Epithelial cell of esophagus (primary cell): ENCODE measurements at regions not wholly inside any gene's neighbourhood (a gene's known extent, or its start where the extent isn't known, plus 50 kb on each side); places are given as distances from the start of the nearest gene placed in this dataset.

Experiments
- DNase-seq: peaks from one replicate; pipeline ENCODE4 v3.0.0; 2010; ENCODE audit warnings: low read depth
- H3K4me3 ChIP-seq: 2 replicates; pipeline ENCODE4 v1.5.1; 2011; ENCODE audit warnings: mild to moderate bottlenecking, low read length, control low read depth
- TF ChIP-seq, protein P1 (sequence below): IDR thresholded peaks from 2 replicates; pipeline ENCODE4 v1.5.1; 2011; ENCODE audit warnings: low read depth, mild to moderate bottlenecking, low read length, control low read depth, inconsistent platforms; ENCODE audit not compliant: insufficient read depth; ENCODE audit errors: missing control alignments

DNA sequence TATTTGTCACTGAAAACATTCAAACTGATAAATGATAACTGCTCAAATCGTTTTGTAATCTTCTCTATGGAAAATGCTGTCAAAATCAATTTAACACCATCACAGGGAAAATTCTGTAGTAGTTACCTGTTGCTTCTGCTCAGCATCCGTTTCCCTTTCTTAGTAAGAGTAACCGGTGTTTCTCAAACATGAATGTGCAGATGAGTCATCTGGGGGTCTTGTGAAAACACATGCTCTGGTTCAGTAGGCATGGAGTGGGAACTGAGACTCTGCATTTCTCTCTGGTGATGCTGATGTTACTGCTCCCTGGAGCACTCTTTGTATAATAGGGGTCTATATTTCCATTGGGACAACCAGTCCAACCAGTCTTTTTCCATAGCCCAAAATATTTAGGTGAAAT lies 145.1 kb downstream of the SEMA6D start:
- TF ChIP-seq, protein P1, sequence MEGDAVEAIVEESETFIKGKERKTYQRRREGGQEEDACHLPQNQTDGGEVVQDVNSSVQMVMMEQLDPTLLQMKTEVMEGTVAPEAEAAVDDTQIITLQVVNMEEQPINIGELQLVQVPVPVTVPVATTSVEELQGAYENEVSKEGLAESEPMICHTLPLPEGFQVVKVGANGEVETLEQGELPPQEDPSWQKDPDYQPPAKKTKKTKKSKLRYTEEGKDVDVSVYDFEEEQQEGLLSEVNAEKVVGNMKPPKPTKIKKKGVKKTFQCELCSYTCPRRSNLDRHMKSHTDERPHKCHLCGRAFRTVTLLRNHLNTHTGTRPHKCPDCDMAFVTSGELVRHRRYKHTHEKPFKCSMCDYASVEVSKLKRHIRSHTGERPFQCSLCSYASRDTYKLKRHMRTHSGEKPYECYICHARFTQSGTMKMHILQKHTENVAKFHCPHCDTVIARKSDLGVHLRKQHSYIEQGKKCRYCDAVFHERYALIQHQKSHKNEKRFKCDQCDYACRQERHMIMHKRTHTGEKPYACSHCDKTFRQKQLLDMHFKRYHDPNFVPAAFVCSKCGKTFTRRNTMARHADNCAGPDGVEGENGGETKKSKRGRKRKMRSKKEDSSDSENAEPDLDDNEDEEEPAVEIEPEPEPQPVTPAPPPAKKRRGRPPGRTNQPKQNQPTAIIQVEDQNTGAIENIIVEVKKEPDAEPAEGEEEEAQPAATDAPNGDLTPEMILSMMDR, result no peak
- H3K4me3 ChIP-seq, result no peak overlapping the region
- no peak for DNase-seq

DNA sequence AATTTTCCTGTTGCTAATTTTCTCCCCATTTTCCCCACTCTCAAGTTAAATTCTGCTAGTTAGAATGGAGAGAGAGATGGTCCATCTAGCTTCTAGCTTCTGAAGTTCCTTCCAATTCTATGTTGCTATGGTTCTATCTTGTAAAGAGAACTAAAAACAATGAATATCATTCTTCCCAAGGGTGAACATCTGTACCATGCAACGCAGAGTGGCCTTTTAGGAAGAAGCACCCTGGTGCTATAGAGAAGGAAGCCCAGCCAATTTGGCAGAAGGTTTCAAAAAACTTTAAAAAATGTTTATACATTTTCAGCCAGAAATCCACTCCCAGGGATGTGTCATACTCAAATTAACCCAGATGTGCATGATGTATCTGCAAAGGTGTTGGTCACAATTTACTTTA lies 149.1 kb downstream of the SEMA6D start:
- no peak for DNase-seq
- H3K4me3 ChIP-seq, result no peak overlapping the region
- TF ChIP-seq, protein P1, result no peak

DNA sequence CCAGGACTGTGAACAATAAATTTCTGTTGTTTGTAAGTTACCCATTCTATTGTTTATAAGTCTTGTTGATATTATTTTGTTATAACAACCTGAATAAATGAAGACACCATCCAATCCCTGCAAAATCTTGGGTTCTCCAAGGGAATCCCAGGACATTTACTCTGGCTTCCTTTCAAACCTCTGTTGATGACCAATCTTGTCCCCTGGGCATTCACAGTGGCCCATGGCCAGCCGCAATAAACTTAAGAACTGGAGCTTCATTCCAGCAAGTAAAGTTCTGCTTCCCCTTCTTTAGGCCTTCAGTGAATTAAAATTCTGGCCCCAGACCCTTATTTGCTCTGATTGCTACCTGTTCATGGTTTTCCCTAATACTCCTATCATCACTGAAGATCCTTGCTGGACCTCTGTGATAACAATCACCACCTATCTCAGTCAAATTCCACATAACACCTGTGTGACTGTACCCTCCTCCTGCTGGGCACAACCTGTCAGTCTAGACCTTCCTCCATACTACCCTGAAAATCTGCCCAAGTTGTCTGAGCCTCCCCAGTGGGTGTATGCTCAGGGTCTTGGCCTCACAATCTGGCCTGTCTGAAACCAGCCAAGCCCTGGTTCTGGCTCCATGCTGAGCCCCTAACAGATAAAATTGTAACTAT lies 153.1 kb downstream of the SEMA6D start:
- TF ChIP-seq, protein P1, result no peak
- no peak for DNase-seq
- H3K4me3 ChIP-seq, result no peak overlapping the region

DNA sequence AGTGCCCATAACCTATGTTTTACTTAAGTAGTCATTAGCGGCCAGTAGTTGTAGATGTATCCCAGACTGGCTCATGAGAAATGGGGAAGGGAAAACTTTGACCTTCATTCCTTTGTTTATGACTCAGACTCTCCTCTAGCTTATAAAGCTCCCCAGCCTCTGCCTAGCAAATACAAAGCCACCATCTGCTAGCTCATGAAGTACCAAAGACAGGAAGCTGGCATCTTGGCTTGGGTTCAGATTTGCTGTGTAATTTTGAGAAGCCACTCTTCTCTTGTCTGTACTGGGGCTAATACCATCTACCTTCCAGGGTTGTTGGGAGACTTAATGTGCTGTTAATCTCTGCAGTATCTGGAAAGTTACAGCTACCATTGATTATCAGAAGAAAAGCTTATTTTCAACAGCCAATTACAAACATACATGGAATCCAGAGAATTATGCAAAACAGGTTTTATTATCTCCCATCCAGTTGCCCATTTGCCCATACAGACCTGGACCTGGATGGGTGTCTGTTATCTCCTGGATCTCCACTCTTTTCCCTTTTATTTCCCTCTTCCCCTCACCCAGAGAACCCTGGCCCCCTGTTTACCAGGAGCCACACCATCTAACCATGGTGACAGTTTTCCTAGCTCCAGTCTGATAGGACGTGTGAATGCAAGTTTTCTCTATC lies 153.8 kb downstream of the SEMA6D start:
- H3K4me3 ChIP-seq, result no peak overlapping the region
- TF ChIP-seq, protein P1, result no peak
- peak; percentile 40 for DNase-seq

DNA sequence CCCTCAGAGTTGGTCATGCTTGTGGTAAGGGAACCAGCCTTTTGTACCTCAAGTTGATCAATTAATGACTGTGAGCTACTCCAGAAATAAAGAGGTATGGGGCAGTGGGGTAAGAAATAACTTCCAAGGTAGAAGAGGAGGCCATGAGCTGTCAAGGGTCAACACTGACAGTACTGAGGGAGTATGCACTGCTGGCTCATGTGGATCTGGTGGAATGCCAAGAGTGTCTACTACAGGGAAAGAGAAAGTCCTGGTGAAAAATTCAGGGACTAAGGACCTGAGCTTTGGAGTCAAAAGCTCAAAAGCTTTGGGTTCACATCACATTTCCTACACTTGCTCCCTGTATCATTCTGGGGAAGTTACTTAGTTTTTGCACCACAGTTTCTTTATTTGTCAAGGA lies 154.9 kb downstream of the SEMA6D start:
- no peak overlapping the region for H3K4me3 ChIP-seq
- TF ChIP-seq, protein P1, result no peak
- DNase-seq, result no peak

DNA sequence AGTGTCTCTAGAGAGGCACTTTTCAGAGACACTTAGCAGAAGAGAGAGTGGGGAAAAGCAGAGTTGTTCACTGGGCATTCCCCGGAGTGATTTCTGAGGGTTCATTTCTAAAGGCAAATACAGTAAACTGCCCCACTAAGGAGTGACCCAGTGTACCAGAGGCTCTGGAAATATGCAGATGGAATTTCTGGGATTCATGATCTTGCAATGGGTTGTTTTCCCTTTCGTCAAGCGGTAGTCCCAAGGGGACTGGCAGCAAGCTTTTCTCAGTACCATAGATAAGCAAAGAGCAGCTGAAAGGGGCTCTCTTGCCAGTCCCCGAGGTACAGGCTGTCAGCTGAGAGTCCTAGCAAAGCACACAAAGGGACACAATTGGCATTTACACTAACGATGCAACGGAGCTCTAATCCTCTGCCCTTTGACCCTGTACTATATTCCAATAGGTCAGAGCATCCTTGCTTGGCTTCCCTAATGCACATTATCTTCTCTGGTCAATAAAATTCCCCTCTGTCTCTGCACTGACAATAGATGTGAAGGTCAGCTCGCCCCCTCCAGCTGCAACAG lies 155.6 kb downstream of the SEMA6D start:
- DNase-seq, result no peak
- H3K4me3 ChIP-seq, result no peak overlapping the region
- TF ChIP-seq, protein P1, result no peak

DNA sequence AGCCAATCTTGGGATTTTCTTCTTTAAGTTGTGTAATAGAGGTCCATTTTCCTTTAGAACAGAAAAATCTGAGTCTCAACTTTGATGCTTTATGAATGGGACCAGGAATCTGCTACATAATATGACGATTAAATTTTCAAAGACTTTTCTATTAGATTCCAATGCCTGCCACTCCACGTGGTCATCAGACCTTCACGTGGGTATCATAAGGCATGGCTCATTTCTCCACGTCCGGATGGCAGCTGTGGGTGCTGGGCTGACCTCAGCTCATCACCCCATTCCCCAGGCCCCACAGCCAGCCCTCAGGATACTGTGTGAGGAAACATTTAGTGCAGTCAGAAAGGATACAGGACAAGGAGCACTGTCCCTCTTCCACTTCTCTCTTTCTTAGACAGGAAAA lies 159.7 kb downstream of the SEMA6D start:
- TF ChIP-seq, protein P1, result no peak
- DNase-seq, result no peak

More for the DNA sequence above, 159.7 kb downstream of the SEMA6D start:
- H3K4me3 ChIP-seq, result no peak overlapping the region
